HG02840 (cell line): ENCODE measurements at regions not wholly inside any gene's neighbourhood (a gene's known extent, or its start where the extent isn't known, plus 50 kb on each side); places are given as distances from the start of the nearest gene placed in this dataset.
"Not testable (repeated sequence)": the region's sequence is repeated elsewhere in the genome, so short reads cannot be mapped to it uniquely, and the experiment has no call there.

Source experiments
- ATAC-seq: cut with Tn5 transposase; IDR thresholded peaks from one replicate; pipeline ENCODE4 v1.9.1; 2021; ENCODE audit warnings: mild to moderate bottlenecking, moderate library complexity, moderate number of reproducible peaks; ENCODE audit not compliant: unreplicated experiment, low FRiP score

DNA sequence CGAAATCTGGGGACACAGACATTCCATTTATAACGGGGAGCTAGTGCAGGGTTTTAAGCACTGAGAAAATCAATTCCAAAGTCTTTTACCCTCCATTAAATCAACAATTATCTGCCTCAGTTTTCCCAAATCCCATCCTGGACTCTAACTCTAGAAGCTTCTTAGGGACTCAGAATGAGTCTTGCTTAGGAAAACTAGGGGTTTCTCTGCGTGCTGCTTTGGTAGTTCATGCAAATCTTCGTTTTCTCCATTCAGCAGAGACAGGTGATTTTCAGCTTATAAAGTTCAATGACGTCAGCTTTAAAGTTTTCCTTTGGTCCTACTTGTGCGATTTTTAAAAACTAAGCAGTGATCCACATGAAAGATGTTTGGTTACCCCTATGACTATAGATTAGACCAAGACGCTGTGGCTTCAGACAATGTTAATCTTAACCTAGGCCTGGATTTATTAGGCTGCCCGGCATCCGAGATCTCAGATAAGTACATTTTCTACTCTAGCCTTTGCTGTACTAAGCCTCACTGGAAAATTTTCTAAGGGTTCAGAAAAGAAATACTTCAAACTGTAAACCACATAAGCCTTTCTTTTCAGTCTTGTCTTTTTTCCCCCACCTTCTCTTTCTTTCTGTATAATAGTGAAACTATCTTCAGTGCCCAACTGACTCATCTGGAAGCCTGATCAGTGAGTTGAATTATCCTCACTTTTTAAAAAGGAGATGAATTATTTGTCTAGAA, 121.4 kb upstream of the GATB start:
- ATAC-seq, result peak; percentile 51

DNA sequence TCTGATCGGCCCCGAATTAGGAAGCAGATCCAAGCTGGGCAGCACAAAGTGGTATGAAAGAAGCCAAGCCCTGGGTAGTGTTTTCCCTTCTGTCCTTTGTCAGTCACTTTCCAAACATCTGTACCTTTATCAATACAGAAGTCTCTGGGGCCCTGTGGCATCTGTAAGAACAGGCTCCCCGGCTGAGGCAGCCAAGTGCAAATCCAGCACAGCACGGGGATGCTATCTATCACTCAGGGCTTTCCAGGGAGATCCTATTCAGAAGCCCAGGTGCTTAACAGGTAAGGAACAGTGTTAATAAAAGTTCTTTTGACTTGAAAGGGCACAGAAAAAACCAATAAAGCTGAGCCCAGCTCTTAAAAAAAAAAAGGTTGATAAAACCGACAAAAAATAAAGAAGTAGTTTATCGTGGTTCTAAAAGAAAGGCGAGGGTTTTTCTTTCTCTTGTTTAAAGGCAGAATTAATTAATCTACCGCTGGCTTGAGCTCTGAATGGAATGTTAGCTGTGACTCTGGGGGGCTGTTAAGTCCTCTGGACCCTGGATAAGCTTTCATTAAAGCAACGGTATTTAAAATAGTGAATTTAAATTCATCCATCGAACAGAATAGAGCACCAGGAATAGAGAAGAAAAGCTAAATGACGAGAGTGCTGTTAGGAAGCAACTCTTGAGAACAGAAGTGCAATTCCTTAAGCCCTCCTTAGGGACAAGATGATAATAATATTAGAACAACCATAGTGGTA, 119.1 kb upstream of the GATB start:
- no peak for ATAC-seq

DNA sequence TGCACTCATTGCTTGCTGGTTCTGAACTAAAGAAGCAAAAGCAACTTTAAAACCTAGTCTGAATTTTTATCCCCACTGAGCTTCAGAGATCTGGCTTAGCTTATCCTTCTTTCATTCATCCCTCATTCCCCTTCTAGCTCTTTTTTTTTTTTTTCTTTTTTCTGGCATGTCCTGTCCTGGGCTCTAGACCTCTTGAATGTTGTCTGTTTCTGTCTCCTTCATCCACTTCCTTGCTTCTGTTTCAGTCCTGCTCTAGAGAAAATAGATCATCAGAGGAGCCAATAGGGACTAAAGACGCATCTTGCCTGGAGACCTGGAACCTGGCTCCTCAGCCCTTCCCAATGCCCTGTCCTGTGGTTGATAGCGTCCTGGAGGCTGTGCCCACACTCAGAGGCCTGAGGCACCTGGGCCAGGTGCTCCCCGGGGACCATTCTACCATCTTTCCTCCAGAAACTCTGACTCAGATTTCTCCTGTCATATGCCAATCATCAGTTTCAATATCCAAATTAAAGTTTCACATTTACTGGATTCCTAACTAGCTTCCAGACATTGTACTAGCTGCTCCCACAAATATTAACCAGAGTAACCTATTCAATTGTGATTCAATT, 115.7 kb upstream of the GATB start:
- ATAC-seq, result no peak

DNA sequence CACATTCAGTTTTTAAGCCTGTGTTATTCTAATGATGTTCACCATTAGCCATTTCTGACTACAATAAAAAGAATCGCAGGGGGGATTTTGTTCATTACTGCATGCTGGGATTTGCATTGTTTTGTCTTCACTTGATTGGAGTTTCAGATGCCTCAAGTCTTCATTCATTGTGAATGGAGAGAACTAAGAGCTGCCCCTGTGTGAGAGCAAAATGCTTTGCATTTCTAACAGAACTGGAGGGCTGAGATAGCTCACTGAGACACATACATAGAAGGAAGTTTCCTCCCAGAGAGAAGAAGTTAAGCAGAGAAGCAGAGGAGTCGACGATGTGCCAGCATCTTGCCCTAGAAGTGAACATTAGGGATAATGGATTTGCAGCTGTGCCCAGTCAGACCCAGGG, 113.5 kb upstream of the GATB start:
- no peak for ATAC-seq

DNA sequence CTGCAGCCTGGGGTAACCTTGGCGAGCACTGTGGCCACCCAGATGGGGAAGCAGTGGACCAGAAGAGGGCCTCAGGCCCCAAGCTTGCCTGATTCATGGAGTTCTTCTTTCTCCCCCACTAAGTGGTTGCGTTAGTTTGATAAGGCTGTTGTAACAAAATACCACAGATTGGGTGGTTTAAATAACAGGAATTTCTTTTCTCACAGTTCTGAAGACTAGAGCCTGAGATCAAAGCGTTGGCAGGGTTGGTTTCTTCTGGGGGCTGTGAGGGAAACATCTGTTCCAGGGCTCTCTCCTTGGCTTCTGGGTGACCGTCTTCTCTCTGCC, 105.7 kb upstream of the GATB start:
- no peak for ATAC-seq

DNA sequence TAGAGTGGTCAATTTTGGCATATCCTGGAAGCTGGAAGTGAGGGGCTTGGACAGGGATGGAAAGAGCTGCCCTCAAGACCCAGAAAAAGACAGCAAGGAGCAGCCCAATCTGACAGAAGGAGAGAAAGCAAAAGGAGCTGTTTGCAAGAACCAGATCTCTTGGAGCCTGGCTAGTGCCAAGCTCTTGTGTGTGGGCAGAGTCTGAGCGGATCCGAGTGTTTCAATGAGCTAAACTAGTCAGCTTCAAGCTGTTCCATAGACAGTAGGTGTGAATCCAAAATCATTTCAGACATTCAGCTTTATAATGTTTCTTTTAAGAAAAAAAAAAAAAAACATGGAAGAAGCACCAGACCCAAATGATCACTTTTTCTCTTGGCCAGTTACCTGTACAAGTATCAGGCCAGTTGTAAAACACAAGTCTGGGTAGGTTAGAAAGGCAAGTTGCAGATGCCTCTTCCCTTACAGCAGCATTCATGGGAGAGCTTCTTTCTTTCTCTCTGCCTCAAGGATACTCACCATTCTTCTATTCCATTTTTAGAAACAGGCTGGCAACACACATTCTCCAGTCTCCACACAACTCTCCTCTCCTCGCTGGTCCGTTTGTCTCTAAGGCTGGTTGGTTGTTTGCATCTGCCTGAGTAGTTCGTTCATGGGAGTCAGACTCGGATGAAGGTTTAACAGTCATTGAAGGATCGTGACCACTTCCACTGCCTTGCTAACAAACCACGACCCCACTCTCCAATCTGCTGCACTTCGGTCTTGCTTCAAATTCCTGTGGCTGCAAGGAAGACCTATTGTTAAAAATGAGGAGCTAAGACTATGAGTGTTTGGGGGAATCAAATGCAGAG, 105.2 kb upstream of the GATB start:
- ATAC-seq, result no peak

DNA sequence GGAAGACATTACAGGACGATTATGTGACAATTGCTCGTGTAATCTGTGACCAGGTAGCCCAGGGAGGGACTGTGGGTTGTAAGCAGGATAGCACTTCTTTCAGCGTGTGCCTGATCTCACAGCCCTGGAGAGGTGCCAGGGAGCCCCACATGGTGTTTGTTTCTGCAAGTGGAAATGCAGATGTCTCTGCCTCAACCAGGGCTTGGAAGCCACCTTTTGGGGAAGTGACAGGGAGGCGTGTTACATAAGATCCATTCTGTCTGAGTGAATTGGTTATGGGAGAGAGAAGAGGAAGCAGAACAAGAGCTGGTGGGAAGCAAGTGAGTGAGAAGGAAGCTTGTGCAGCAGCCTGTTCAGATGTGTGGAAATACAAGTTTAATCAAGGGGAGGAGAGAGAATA, 104.5 kb upstream of the GATB start:
- no peak for ATAC-seq

DNA sequence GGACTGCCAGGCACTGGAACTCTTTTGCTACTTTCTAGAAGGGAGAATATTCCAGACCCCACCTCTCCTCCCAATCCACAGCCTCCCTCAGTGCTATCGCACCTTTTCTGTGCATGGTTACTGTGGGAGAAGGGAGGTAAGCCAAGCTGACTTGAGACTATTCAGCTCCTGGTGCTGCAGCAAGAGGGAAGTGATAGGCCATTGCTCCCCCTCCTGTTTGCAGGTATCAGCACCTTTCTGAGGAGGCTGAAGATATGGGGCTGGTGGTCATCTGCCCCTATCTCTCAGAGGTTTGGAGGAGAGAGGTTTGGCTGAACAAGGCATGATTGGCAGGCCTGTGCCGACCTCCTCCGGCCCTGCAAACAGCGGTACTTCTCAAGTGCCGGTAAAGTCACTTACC, 103.3 kb upstream of the GATB start:
- ATAC-seq, result no peak

DNA sequence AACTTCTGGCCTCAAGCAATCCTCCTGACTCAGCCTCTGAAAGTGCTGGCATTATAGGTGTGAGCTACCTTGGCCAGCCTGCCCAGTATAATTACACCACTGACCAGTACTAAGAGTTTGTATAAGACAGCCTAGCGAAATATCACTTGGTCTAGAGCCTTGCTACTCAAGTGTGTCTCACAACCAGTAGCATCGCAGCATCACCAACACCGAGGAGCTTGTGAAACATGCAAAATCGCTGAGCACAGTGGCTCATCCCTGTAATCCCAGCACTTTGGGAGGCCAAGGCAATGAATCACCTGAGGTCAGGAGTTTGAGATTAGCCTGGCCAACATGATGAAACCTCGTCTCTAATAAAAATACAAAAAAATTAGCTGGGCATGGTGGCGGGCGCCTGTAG, 102.0 kb upstream of the GATB start:
- ATAC-seq, result no peak

DNA sequence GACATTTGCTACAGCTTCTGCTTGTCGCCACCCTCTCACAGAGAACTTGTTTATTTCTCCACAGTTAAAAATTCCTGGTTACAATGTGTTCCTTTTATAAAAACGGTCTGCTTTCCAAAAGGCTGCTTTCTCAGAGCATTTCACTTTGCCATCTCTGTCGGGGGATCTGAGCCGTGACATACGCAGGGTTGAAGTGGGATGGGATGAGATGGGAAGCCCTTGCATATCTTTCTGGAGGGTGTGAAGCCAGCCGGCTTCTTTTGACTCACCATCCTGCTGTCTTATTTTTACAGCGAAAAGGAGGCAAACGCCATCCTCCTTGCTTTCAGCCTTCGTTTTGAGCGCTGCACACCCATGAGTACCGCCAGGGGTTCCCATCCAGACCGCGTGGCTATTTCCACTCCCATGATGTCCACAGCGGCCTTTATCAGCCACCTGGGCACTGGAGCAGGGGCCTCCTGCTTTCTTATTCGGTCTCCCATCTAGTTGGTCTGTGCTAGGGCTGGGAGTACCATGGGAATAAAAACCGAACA, 99.8 kb upstream of the GATB start:
- no peak for ATAC-seq

DNA sequence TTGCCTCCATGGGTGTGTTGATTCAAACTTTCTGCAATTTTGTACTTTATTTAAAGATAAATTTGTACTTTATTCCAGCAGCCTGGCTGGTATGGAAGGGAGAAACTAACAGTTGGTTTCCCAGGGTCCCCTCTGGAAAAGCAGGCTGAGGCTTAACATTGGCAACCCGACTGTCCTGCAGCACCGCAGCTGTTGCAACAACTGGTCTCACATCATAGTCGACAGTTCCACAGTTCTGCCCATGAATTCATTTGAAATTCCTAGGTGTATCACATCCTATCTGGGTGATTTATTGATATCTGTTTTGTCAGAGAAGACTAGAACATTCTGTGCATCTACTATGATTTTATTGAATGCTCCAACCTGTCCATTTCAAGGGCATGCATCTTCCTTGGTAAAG, 98.8 kb upstream of the GATB start:
- ATAC-seq, result no peak

DNA sequence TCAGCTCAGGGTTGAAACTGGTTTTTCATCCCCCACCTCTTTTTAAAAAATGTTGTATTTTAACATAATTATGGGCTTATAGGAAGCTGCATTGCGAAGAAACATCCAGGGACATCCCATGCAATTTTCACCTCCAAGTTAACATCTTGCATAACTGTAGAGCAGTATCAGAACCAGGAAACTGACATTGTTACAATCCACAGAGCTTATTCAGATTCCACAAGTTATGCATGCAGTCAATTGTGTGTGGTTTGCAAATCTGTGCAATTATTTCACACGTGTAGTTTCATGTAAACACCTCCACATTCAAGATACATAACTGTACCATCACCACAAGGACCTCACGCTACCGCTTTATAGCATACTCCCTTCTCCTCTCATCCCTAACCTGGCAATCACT, 97.5 kb upstream of the GATB start:
- ATAC-seq, result no peak

DNA sequence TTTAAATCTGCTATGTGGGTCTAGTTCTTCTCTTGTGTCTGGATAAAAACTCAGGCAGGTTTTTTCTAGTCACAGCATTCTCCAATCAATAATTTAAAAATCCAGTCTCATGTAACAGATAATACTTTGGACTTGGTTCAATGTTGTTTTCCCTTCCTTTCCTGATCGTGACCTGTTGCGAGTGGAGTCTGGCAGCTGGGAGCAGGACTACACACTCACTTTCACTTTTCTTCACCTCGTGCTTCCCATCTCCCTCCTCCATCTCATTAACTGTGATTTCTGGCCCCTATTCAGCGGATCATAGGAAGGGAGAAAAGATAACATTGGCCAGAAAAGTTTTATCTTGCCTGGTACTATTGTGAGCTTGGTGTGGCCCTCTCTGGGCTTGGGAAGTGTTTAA, 96.6 kb upstream of the GATB start:
- ATAC-seq, result no peak

DNA sequence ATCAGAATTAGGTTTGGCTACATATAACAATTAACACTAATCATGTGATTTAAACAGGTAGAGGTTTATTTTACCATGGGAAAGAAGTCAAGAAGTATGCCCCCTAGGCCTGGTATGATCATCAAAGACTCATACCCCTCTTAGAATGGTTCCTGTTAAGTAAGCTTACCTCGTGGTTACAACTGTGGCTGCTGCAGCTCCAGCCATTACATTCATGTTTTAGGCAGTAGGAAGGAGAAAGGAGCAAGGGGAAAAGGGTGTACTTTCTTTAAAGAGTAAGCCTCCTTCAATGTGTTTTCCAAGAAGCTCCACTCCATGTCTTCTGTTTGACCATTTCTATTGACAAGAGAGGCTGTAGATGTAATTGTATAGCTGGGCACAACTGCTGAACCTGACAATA, 94.9 kb upstream of the GATB start:
- no peak for ATAC-seq

DNA sequence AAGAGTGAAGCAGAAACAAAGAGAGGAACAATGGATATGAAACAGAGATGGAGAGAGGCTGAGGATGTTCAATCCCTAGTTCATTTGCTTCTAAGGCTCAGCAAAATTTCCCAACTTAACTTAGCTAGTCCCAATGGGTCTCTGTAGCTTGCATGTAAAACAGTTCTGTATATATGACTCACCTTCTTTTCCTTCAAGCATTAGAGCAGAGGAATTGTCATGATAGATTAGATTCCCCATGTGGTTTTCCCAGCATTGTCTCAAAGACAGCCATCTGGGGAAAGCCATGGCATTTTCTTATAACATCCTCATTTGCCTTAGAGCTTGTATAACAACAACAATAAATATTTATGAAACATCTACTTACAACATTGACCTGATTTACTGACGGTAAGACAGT, 93.9 kb upstream of the GATB start:
- no peak for ATAC-seq

DNA sequence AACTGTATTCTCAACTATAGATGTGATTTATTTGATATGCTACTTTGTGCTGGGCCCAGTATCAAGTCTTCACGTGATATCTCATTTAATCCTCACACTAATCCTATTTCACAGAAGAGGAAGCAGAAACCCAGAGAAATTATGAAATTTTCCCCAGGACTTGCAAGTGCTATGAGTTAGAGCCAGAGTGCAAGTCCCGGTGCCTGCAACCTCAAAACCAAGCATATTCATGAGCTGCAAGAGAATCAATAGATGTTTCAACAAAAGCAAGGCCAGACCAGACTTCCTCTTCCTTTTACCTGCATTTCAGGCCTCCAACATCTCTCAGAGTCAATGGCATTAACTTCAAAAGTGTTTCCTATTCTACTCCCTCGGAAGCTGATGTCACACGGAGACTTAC, 92.2 kb upstream of the GATB start:
- ATAC-seq, result no peak

DNA sequence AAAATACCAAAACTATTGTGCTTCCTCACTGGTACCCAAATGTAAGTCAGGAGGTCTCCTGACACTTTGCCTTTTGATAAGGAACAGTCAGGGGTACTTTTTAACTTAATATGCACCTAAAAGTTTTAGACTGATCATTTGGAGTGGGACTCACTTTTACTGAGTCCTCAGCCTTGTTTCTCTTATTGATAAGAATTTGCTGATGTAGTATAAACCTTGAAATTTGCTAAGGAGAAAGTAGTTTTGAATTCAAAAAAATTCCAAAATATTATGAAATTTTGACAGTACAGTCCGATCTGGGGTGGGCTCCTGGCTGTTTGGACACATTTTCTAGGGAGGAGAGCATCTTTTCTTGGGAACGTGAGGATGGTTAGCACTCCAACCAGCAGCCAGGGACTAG, 91.4 kb upstream of the GATB start:
- ATAC-seq, result no peak

DNA sequence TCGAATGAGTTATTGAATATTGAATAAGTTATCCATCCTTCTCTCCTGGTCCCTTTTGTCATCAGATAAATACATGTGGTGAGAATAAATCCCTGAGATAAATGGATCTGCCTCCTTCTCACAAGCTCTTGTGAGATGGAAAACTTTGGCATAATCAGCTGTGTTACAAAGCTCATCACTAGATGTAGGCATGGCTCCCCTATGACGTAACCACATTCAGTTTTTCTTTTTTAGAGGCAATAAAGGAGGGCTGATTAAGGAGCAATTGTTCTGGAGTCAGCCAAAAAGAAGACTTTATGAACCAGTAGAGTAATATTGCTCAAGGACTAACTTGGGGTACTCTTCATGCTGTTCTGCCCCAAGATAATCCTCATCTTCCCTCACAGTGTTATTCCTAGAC, 90.5 kb upstream of the GATB start:
- no peak for ATAC-seq

DNA sequence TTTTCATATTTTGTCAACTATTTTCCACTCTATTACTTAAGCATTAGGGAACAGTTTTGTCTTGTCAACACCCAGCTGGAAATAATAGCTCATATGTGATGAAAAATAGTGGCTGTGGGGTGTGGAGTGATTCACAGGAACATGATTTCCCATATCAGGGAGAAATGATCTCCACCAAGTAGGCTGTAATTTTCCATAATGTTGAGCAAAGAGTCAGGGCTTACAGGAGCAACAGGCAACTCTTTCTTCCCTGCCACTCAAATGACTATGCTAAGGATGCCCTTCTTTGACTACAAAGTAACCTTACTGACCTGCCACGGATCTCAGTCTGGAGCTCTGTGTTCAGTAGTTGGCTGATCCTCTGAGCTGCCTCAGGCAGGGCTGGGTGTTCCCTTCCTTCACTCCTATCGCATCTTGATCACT, 90.0 kb upstream of the GATB start:
- no peak for ATAC-seq

DNA sequence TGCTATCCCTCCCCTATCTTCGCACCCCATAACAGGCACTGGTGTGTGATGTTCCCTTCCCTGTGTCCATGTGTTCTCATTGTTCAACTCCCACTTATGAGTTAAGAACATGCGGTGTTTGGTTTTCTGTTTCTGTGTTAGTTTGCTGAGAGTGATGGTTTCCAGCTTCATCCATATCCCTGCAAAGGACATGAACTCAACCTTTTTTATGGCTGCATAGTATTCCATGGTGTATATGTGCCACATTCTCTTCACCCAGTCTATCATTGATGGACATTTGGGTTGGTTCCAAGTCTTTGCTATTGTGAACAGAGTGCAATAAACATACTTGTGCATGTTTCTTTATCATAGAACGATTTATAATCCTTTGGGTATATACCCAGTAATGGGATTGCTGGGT, 84.7 kb upstream of the GATB start:
- ATAC-seq, result not testable (repeated sequence)
